Loucy (cell line): ENCODE measurements at regions not wholly inside any gene's neighbourhood (a gene's known extent, or its start where the extent isn't known, plus 50 kb on each side); places are given as distances from the start of the nearest gene placed in this dataset.

Source experiments
- EZH2phosphoT487 ChIP-seq: fragments of 200-600 bp; IDR thresholded peaks from 2 replicates; pipeline ENCODE4 v1.6.1; 2018; ENCODE audit warnings: antibody characterized with exemption, mild to moderate bottlenecking, moderate library complexity, borderline replicate concordance
- TF ChIP-seq, protein P1 (sequence below): fragments of 200-600 bp; sonication (generic); conservative IDR thresholded peaks from 2 replicates; pipeline ENCODE4 v1.5.1; 2014; ENCODE audit warnings: mild to moderate bottlenecking, antibody characterized with exemption, low read length

GRCh38 chr6:159380114-159380513 lies 210.9 kb downstream of the FNDC1 start:
- no peak for TF ChIP-seq EZH2phosphoT487
- TF ChIP-seq, protein P1, sequence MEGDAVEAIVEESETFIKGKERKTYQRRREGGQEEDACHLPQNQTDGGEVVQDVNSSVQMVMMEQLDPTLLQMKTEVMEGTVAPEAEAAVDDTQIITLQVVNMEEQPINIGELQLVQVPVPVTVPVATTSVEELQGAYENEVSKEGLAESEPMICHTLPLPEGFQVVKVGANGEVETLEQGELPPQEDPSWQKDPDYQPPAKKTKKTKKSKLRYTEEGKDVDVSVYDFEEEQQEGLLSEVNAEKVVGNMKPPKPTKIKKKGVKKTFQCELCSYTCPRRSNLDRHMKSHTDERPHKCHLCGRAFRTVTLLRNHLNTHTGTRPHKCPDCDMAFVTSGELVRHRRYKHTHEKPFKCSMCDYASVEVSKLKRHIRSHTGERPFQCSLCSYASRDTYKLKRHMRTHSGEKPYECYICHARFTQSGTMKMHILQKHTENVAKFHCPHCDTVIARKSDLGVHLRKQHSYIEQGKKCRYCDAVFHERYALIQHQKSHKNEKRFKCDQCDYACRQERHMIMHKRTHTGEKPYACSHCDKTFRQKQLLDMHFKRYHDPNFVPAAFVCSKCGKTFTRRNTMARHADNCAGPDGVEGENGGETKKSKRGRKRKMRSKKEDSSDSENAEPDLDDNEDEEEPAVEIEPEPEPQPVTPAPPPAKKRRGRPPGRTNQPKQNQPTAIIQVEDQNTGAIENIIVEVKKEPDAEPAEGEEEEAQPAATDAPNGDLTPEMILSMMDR, result no peak
